Prostate gland (tissue), 2 donors: ENCODE measurements at regions not wholly inside any gene's neighbourhood (a gene's known extent, or its start where the extent isn't known, plus 50 kb on each side); places are given as distances from the start of the nearest gene placed in this dataset.

ENCODE experiments used
- DNase-seq: peaks from one replicate; pipeline ENCODE4 v3.0.0-alpha.2; 2019; ENCODE audit warnings: low spot score
- H3K27ac ChIP-seq, 2 donors: fragments of 200-600 bp; sonication (generic); 2 replicates each; pipeline ENCODE4 v1.5.1; 2017 to 2019
- H3K27me3 ChIP-seq: fragments of 200-600 bp; sonication (generic); replicated peaks from 2 replicates; pipeline ENCODE4 v1.5.1; 2019; ENCODE audit not compliant: insufficient read depth
- H3K36me3 ChIP-seq, 2 donors: fragments of 200-600 bp; sonication (generic); 1 replicate in 1 of 2; 2 replicates in 1 of 2; pipeline versions ENCODE4 v1.5.1 to v1.8.1; 2017 to 2019
- H3K4me1 ChIP-seq: fragments of 200-600 bp; sonication (generic); replicated peaks from 2 replicates; pipeline ENCODE4 v1.5.1; 2019
- H3K4me3 ChIP-seq, 2 donors: fragments of 200-600 bp; sonication (generic); 2 replicates each; pipeline ENCODE4 v1.5.1; 2017 to 2019
- H3K9me3 ChIP-seq: fragments of 200-600 bp; sonication (generic); 2 replicates; pipeline ENCODE4 v1.5.1; 2017
- CTCF ChIP-seq, 4 experiments: fragments of 200-600 bp in 2 of 4; fragments of 450-650 bp in 2 of 4; sonication (generic) in 2 of 4; IDR thresholded peaks; 1 replicate in 3 of 4; 2 replicates in 1 of 4; pipeline ENCODE4 v1.5.1; 2016 to 2019; ENCODE audit warnings: antibody characterized with exemption in 4 of 4, mild to moderate bottlenecking in 2 of 4, moderate library complexity in 2 of 4
- POLR2A ChIP-seq: fragments of 450-650 bp; IDR thresholded peaks from one replicate; pipeline ENCODE4 v1.6.1; 2016; ENCODE audit warnings: antibody characterized with exemption, mild to moderate bottlenecking
- POLR2AphosphoS5 ChIP-seq: sonication (generic); formaldehyde crosslinking; IDR thresholded peaks from one replicate; pipeline ENCODE4 v1.6.1; 2017; ENCODE audit warnings: antibody characterized with exemption
- WGBS: methylation state at CpG from one replicate; pipeline ENCODE4 v1.1.5; 2018; 5-methylcytosine and 5-hydroxymethylcytosine counted together
- intact Hi-C: fragments of 100-400 bp; cut with DNase I; formaldehyde crosslinking; loops from one replicate; pipeline ENCODE4 v1.14.2; 2022

- DNase-seq, result no peak
- H3K4me1 ChIP-seq, result peaks cover 4% of the 10 kb centered on the region
- no peaks in the 10 kb centered on the region for H3K27me3 ChIP-seq
- H3K27ac ChIP-seq, result no peak overlapping the region
- no peak overlapping the region for H3K4me3 ChIP-seq
- no peaks in the 10 kb centered on the region for H3K9me3 ChIP-seq
- WGBS, result 93% methylated on average over 1 of the region's 1 CpG
- no peaks in the 10 kb centered on the region for H3K36me3 ChIP-seq
- intact Hi-C loops, result no loop called here
- no peak for TF ChIP-seq POLR2A
- TF ChIP-seq CTCF (IDR thresholded peaks at IDR 0.05), result no peak
- TF ChIP-seq POLR2AphosphoS5, result no peak
Observed at GRCh38 chr21:31531967-31532366, 127.5 kb upstream of the SOD1 start.

- TF ChIP-seq CTCF (IDR thresholded peaks at IDR 0.05) (no peak), POLR2A (no peak), POLR2AphosphoS5 (no peak)
- intact Hi-C loops, result no loop called here
- no peaks in the 10 kb centered on the region for H3K36me3 ChIP-seq
- no peak overlapping the region for H3K4me3 ChIP-seq
- no peaks in the 10 kb centered on the region for H3K27me3 ChIP-seq
- DNase-seq, result peak; percentile 23
- H3K9me3 ChIP-seq, result no peaks in the 10 kb centered on the region
- no peak overlapping the region for H3K27ac ChIP-seq
- peaks cover 4% of the 10 kb centered on the region for H3K4me1 ChIP-seq
- 48% methylated on average over 10 of the region's 10 CpGs for WGBS
Observed at GRCh38 chr21:31530897-31531705, 128.4 kb upstream of the SOD1 start.

GRCh38 chr21:31530364-31530763 is 129.1 kb upstream of the SOD1 start:
- WGBS, result 73% methylated on average over 9 of the region's 9 CpGs
- no peak for DNase-seq
- peaks cover 4% of the 10 kb centered on the region for H3K4me1 ChIP-seq
- no peaks in the 10 kb centered on the region for H3K9me3 ChIP-seq
- H3K27me3 ChIP-seq, result no peaks in the 10 kb centered on the region
- no peaks in the 10 kb centered on the region for H3K36me3 ChIP-seq
- no peak for TF ChIP-seq CTCF (IDR thresholded peaks at IDR 0.05)
- no peak for TF ChIP-seq POLR2A
- no peak overlapping the region for H3K27ac ChIP-seq
- H3K4me3 ChIP-seq, result no peak overlapping the region
- intact Hi-C loops, result no loop called here

GRCh38 chr21:31529406-31529805 is 130.1 kb upstream of the SOD1 start:
- 24% methylated on average over 1 of the region's 1 CpG for WGBS
- Histone ChIP-seq H3K27ac (no peak overlapping the region), H3K27me3 (no peaks in the 10 kb centered on the region), H3K4me3 (no peak overlapping the region), H3K9me3 (no peaks in the 10 kb centered on the region), H3K4me1 (peaks cover 4% of the 10 kb centered on the region), H3K36me3 (no peaks in the 10 kb centered on the region)
- no peak for DNase-seq
- TF ChIP-seq POLR2A, result no peak
- TF ChIP-seq POLR2AphosphoS5, result no peak
- no peak for TF ChIP-seq CTCF (IDR thresholded peaks at IDR 0.05)
- intact Hi-C loops, result no loop called here

GRCh38 chr21:31526040-31526439 is 133.5 kb upstream of the SOD1 start:
- no peaks in the 10 kb centered on the region for H3K9me3 ChIP-seq
- peaks cover 4% of the 10 kb centered on the region for H3K4me1 ChIP-seq
- TF ChIP-seq POLR2A, result no peak
- no peak for TF ChIP-seq POLR2AphosphoS5
- no peak for TF ChIP-seq CTCF (IDR thresholded peaks at IDR 0.05)
- DNase-seq, result no peak
- H3K4me3 ChIP-seq, result no peak overlapping the region
- intact Hi-C loops, result no loop called here
- H3K36me3 ChIP-seq, result no peaks in the 10 kb centered on the region
- no peaks in the 10 kb centered on the region for H3K27me3 ChIP-seq
- H3K27ac ChIP-seq, result no peak overlapping the region
- WGBS, result 84% methylated on average over 4 of the region's 4 CpGs
